ENCODE measurements at regions not wholly inside any gene's neighbourhood (a gene's known extent, or its start where the extent isn't known, plus 50 kb on each side); places are given as distances from the start of the nearest gene placed in this dataset.
A peak's percentile ranks its signal among the peaks of the same experiment; 100 is the strongest.

- no peak for DNase-seq (ENCODE audit: low read depth)
These were observed 97.7 kb downstream of the CD47 start for GRCh38 chr3:107992976-107993684.

GRCh38 chr3:107990926-107991325, 99.9 kb downstream of the CD47 start:
- DNase-seq (ENCODE audit: low read depth): no peak

DNA sequence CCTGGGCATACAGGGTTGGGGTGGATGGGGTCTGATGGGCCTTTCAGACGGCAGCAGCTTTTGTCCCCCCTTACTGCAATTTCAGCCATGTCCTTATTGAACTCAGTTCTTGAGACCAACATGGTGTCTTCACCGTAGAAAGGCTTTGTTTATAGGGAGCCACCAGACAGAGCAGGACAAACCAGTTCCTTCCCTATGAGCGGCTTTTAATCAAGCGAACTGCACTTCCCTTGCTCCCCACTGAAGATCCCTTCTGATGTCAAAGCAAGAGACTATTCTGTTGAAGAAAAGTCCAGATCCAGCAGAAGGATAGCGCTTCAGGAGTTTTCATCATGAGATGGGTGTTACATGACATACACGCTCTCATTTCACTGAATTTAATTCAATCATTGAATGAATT, 100.4 kb downstream of the CD47 start:
- DNase-seq (ENCODE audit: low read depth): no peak

DNA sequence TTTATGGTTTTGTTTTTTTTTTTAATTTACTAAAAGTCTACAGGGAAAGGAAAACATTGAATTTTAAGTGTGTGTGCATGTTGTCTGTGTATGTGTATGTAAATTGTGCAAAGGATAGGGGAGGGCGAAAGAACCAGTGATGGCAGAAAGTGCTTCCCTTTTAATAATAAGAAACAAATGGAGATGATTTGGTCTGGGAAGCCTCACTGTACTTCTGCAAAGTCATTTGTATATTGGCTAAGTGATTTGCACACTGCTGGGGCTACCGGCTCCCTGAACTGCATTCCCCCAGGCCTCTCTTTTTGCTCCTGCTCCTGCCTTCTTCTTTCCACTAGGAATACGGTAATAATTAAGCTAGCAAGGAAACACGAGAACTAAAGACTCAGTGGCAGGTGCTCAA, 101.2 kb downstream of the CD47 start:
- DNase-seq (ENCODE audit: low read depth): no peak

DNA sequence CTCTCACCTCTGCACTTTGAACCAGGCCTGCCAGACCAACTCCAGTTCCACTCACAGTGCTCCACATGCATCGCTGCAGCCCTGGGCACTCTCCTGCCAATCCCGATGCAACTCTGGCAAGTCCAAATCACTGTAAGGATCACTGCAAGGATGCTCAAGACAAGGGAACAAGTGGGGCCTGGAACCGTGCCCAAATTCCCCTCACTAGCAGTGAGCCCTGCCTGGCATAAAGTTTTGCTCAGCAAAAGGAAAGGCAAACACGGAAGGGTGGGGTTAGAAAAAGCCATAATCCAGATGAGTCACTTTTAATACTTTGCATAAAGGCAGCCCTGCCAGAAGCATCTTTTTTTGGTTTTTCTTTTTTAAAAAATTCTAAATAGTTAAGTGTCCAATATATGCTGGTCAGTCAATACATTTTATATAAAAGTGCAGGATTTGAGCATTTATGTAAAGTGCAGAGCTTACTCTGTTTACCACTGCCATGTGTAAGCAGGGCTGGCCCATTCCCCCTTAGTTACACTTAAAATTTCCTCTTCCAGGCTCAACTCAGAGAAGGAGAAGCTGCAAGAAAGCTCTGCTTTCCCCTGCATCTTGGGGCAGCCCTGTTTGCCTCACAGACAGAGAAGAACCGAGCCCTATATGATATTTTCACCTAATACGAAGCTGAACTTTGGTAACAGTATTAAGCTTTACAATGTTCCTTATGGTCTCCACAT, 102.2 kb downstream of the CD47 start:
- peak; percentile 62 for DNase-seq (ENCODE audit: low read depth)

- peak; percentile 93 for DNase-seq (ENCODE audit: low read depth)
These were observed 103.5 kb downstream of the CD47 start for GRCh38 chr3:107987036-107987939.

DNA sequence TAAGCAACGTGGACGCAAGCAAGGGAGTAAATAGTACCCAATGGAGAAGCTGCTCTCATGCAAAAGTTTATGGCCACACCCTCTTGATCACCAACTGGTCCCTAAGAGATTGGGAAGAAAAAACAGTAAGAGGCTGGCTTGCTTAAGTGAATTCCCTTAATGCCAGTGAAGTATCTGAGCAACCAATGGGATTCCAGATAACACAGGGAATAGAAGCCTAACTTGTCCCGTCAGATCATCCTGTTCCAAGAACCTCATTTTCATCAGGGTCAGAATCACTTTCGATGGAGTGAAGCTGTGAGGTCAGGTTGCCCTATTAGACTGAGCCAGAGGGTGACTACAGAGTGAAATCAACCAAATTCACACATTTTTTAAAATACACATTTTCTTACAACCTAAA, 104.3 kb downstream of the CD47 start:
- DNase-seq (ENCODE audit: low read depth): no peak

DNA sequence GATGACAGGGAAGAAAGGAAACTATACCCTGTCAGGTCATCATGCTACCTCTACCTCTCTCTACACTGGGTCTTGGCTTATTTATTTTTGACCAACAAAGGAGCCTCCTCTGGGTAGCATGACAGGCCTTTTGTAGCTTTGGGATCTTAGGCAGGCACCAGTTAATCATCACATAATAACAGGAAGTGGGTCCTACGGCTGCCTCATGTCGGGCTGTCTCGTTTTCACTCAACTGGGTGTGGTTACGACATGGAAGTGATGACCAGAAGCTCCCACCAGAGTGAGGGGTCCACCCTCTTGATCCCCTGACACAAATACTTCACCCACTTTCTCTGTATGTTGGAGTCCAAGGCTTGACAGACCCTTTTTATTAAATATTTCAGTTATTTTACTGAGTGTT, 105.3 kb downstream of the CD47 start:
- no peak for DNase-seq (ENCODE audit: low read depth)

GRCh38 chr3:107983247-107983646, 107.6 kb downstream of the CD47 start:
- no peak for DNase-seq (ENCODE audit: low read depth)

DNA sequence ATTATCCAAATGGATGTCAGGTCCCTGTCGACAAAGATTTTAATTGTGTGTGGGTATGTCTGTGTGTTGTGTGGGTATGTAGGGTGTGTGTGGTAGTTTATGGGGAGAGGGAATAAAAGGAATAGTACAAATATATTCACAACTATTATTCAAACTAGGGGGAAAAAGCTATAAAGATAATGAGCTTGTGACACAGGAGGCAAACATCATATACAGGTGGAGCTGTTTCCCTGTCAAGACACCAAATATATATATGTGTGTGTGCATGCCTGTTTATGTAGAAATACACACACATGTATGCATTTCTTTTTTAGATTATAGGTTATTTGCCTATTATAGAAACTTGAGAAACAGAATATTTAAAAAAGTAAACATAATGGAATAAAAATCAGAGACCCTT, 108.7 kb downstream of the CD47 start:
- DNase-seq (ENCODE audit: low read depth): no peak

DNA sequence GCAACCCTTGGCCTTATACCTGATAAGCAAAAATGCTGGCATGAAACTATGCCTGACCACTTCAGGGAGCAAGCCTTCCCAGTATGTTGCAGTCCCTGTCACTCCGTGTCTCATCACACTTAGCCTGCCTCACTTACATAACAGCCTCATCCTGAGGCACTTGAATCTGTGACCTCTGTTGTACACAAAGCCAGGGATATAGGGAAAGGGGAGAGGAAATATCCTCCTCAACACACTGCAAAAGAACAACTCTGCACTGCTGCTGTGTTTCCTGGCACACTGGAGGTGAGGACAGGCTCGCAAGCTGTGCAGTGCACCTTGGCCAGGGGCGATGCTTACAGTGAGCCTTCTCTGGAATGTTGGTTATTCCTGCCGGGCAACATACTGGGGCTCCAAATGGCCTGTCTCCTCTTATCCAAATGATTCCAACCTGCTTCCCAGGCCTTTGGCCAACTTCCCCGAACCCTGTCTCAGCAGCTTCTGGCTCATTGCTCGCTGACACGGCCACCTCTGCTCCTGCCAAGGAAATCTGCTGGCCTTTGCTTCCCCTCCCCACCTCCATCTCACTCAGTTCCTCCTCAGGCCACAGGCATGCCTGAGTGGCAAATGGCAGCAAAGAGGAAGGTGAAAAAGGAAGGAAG, 109.2 kb downstream of the CD47 start:
- no peak for DNase-seq (ENCODE audit: low read depth)

GRCh38 chr3:107979538-107979937, 111.3 kb downstream of the CD47 start:
- no peak for DNase-seq (ENCODE audit: low read depth)

DNA sequence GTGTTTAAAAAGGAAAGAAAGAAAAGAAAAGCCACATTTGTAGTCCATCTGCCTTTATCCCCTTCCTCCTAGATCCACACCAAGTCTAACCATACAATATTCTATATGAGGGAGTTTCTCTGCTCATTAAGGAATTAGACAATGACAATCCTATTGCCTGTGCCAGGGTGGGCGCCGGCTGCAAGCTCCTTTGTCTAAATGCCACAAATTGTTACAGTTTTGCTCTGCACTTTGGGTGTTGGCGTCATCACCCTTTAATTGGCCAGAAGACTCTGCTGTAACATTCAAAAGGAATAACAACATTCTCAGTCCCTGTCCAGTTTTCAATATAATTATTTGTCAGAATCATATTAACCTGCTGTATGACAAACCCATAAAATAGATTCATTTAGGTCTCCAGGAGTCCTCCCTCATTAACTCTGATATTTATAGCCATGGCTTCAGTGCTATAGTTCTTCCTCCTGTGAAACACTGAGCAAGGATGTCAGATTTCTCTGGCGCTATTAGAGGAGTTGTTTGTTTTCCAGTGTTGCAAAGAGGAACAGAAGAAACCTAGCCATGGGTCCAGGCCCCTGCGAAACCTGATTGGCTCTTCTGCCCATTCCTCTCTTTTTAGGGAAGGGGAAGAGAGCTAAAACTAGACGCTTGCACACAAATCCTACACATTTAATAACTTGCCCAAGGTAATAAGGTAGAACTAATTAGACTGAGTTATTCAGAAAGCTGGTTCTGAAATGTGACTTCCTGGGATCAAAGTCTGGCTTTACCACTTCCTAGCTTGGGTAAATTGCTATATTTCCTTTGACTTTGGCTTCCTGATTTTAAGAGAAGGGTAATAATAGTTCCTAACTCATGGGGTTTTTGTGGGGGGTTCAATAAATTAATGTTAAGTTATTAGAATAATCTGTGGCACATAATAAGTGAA, 112.4 kb downstream of the CD47 start:
- DNase-seq (ENCODE audit: low read depth): no peak

DNA sequence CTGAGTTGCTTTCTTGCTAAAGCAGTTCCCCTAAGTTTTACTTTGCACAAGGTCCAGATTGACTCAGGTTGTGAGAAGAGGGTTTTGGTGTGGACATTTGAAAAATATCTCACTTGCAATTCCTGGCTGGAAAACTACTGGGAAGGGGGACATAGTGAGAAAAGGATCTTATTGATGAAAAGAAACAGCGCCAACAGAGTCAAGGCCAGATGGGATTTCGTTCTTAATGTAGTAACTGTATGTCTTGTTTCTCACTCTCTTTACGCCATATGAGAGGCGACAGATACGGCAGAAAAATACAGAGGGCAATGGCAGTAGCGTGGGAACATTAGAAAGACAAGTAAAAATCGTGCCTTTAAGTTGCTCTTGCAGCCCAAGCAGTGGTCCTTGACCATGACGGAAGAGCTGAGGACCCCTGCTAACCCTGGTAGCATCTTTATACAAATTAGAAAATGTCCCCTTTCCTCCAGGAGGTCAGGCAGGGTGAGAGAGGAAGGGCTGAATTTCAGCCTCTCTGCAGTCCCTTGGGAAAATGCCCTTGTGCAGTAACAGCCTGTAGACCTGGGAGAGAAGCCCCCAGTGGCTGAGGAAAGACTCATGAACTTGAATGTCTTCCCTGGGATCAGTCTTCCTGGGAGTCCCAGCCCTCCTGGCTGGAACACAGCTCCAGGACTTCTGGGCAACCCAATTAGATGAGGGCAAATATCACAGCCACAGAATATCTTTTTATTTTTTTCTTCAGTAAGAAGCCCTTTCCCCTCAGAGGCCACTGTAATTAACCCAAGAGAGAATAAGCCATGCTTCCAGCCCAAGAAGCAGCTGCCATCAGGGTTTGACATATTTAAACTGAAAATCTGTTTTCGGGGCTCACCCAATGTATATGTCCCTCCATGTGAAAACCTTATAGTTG, 113.4 kb downstream of the CD47 start:
- DNase-seq (ENCODE audit: low read depth): no peak

DNA sequence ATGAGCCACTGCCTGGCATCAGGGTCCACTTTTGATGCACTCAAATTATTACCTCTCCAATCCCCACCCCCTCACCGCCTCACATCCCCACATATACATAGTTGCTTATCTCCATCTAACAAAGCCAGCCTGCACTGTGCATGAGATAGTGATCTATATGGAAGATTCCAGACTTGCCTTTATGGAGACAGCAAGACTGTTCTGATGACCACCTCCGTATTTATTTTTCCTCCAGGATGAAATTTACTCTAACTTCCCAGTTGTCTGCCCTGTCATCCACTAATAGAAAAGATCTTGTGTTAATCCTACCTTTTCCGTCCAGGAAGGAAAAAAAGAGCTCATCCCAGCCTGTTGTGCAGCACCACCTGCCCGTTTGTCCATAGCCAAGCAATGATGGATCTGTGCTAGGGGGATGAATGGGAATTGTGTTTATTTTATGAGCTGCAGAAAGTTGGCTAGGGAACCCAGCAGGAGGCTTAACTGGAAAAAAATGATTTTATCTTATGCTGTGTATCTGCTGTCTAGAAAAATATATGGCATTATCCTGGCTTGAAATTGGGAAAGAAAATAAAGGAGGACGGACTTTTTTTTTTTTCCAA, 114.5 kb downstream of the CD47 start:
- no peak for DNase-seq (ENCODE audit: low read depth)

DNA sequence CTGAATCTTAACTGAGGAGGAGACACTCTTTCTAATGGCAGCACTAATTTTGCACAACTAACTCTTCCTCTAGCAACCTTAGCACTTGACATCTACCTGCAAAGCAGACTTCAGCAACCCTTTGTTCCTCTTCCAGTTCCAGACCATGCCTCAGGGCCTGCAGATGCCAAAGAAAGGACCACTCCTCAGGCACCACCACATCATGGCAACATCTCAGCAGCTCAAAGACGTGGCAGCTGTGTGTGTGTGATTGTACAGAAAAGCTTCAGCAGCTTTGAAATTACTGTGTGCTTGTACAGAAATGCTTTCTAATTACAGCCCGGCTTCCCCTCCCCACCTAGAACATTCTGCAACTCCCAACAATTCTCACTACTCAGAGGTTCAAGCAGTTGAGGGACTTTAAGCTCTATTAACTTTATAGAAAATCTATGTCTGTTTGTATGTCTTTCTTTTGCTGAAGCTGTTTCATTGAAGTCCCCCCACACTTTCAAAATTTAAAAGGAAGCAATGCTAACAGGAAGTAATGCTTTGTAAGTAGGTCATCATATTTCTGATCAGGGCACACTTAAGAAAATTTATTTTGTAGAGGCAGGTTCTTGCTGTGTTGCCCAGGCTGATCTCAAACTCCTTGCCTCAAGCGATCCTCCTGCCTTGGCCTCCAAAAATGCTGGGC, 115.2 kb downstream of the CD47 start:
- DNase-seq (ENCODE audit: low read depth): no peak

DNA sequence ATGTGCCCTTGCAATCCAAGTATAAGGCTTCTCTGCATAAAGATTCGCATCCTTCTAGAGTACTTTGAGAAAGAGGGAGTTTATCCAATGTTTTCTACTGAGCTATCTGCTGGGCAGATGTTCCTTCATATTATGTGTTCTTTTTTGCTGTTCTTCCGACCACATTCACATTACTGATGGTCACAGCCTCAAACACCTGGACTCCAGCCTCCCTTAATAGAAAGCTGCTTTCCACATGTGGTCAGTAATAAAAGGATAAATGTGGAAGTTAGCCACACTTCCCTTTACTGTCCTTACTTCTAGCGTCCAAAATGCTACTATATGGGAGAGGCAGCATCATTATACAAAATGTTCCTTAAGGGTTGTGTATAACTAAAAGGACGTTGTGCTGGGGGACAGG, 116.9 kb downstream of the CD47 start:
- no peak for DNase-seq (ENCODE audit: low read depth)

DNA sequence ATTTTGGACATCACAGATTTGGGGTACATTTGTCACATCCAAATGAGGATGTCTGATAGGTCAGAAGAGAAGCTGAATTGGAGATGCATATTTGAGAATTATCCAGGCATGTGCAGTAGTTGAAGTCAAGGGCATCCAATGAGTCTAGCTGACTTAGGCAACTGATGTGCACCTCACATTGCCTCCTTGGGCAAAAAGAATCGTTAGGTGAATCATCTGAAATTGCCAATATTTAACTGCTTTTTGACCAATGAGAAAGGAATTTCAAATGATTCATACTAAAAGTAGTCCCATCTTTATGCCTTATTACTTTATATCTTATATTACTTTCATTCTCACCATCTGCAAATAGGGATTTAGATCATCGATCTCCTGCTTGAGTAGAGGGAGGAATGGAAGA, 117.7 kb downstream of the CD47 start:
- DNase-seq (ENCODE audit: low read depth): no peak

GRCh38 chr3:107970993-107971580, 119.7 kb downstream of the CD47 start:
- DNase-seq (ENCODE audit: low read depth): no peak
